Epithelial cell of proximal tubule (primary cell): ENCODE measurements at regions not wholly inside any gene's neighbourhood (a gene's known extent, or its start where the extent isn't known, plus 50 kb on each side); places are given as distances from the start of the nearest gene placed in this dataset.
"Not testable (repeated sequence)": the region's sequence is repeated elsewhere in the genome, so short reads cannot be mapped to it uniquely, and the experiment has no call there.

Source experiments
- DNase-seq: peaks from one replicate; pipeline ENCODE4 v3.0.0-alpha.2; 2011; ENCODE audit warnings: low read depth
- H3K4me3 ChIP-seq: 2 replicates; pipeline ENCODE4 v1.5.1; 2011; ENCODE audit warnings: low read depth, mild to moderate bottlenecking, low read length
- CTCF ChIP-seq: conservative IDR thresholded peaks from 2 replicates; pipeline ENCODE4 v1.5.1; 2012; ENCODE audit warnings: low read depth, mild to moderate bottlenecking, low read length

- TF ChIP-seq CTCF = no peak
- H3K4me3 ChIP-seq = no peak overlapping the region
- DNase-seq = no peak
These were observed 1164.0 kb upstream of the CELF2 start for GRCh38 chr10:9853405-9854355.

- H3K4me3 ChIP-seq, DNase-seq: not testable (repeated sequence)
These were observed 1162.2 kb upstream of the CELF2 start for GRCh38 chr10:9855451-9855850.

- peak; percentile 9 for DNase-seq
- no peak overlapping the region for H3K4me3 ChIP-seq
These were observed 1158.9 kb upstream of the CELF2 start for GRCh38 chr10:9858816-9859215.

GRCh38 chr10:9860045-9860444 lies 1157.6 kb upstream of the CELF2 start:
- DNase-seq = no peak
- H3K4me3 ChIP-seq = no peak overlapping the region
- TF ChIP-seq CTCF = no peak

More at GRCh38 chr10:9858816-9859215, 1158.9 kb upstream of the CELF2 start:
- TF ChIP-seq CTCF = no peak

GRCh38 chr10:9863559-9864121 lies 1154.0 kb upstream of the CELF2 start:
- no peak for TF ChIP-seq CTCF
- no peak for DNase-seq

GRCh38 chr10:9868499-9868898 lies 1149.2 kb upstream of the CELF2 start:
- no peak overlapping the region for H3K4me3 ChIP-seq
- TF ChIP-seq CTCF = no peak
- DNase-seq = no peak

More at GRCh38 chr10:9863559-9864121, 1154.0 kb upstream of the CELF2 start:
- no peak overlapping the region for H3K4me3 ChIP-seq

GRCh38 chr10:9869205-9869604 lies 1148.5 kb upstream of the CELF2 start:
- no peak for DNase-seq
- no peak overlapping the region for H3K4me3 ChIP-seq
- no peak for TF ChIP-seq CTCF
